GM18870 (cell line): ENCODE measurements at regions not wholly inside any gene's neighbourhood (a gene's known extent, or its start where the extent isn't known, plus 50 kb on each side); places are given as distances from the start of the nearest gene placed in this dataset.
"Not testable (repeated sequence)": the region's sequence is repeated elsewhere in the genome, so short reads cannot be mapped to it uniquely, and the experiment has no call there.

Experiments
- ATAC-seq: cut with Tn5 transposase; IDR thresholded peaks from one replicate; pipeline ENCODE4 v1.9.1; 2021; ENCODE audit warnings: moderate library complexity; ENCODE audit not compliant: unreplicated experiment

DNA sequence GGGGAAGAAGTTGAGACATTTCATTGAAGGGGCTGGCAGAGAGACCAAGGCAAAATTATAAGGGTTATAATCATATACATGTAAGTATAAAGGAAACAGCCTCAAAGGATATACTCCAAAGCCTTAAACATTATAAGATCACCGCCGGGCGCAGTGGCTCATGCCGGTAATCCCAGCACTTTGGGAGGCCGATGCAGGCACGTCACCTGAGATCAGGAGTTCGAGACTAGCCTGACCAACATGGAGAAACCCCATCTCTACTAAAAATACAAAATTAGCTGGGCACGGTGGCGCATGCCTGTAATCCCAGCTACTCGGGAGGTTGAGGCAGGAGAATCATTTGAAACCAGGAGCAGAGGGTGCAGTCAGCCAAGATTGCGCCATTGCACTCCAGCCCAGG lies 1227.0 kb upstream of the NRXN1 start:
- ATAC-seq, result not testable (repeated sequence)

DNA sequence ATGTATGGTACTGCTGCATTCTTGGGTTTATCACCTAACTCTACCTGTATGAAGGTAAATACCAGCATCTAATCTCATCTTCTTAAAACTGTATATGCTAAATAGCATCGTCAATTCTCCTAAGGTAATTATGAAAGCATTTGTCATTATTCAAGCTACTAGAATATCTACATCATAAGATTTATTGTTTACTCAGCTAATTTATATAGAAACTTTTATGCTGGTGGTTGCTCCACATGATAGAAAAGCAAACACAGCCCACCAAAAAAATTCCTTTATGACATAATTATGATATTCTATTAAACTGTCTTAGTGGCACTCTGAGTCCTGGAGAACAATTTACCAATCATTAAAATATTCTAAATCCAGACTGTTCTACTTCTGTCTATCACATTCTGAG lies 1226.1 kb upstream of the NRXN1 start:
- no peak for ATAC-seq

DNA sequence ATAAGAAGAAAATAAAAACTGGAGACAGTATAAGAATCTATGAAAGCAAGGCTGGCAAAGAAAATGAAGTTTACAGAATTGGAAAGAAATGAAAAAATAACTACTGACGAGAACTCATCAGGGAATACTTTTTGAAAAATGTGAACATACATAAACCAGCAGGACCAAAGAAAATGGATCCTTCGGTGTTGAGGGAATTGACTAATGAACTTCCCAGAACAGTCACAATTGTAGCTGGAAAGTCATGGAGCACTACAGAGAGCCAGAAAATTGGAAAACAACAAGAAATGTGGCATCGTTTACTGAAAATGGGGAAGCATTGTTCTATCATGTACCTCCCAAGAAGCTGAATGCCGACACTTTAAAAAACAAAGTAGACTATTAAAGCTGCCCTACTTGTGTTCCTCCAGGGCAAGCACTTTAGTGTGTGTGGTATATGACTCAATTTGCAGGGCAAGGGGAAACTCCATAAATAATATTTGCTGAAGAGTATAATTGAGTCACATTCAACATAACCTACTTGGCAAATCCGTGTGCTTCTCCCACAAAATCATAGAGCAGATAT lies 1221.6 kb upstream of the NRXN1 start:
- ATAC-seq, result no peak

DNA sequence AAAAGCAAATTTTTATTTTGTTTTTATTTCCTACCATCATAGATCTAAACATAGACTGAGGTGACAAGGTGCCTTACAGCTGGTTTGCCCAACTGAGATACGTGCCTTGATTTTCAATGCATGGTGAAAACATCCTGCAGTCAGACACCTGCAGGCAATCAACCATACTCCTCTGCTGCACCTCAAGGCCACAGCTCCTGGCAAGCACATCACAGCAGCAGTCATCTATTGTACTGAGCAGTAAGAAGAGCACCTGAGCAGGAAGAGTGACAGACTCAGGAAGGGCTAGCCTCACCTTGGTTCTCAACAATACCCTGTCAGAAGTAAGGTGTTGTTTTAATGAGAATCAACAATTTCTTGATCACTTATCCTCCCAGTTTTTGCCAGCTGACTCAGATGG lies 1206.8 kb upstream of the NRXN1 start:
- no peak for ATAC-seq

DNA sequence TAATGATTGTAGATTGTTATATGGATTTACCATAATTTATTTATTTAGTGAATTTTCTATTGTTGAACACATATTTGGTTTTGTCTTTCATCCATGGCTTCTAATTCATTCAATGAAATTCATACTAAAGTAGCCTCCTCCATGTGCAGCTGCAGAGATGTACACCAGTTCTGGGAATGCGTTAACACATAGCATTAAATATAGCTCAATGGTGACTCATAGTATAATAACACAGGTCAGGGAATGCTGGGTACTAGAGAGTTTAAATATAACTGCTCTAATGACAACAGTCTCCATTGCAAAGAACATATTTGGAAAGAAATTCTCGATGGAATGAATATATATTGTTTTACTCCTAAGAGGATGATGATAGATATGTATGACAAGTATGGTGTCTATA lies 1190.2 kb upstream of the NRXN1 start:
- ATAC-seq, result no peak

DNA sequence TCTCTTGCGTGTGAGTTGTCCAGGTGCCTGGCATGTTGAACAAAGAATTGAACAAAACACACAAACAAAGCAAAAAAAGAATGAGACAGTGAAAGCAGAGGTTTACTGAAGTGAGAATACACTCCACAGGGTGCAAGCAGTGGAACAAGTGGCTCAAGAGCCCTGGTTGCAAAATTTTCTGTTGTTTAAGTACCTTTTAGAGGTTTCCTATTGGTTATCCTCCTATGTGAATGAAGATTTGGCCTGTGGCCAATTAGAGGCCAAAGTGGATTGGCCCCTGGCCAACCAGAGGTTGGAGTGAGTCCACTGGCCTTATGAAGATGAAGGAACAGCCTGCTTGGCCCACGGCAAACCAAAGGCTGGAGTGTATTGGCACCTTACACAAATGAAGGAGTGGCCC lies 1188.5 kb upstream of the NRXN1 start:
- ATAC-seq, result no peak

DNA sequence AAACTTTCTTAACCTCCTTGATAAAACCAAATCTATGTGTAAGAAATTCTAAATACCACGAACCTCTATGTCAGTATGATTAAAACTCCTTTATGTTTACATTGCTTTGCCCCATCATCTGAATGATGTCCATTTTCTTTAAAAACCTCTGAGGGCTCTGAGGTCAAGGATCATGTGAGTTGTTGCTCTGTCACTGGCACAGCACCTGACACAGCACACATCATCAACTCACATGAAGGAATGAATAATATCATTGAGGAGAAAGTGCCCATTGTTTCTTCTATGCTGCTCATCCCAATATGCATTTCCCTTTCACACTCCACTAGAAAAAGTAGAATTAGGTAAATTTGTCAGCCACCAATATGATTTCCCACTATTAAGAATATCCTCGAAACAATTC lies 1178.7 kb upstream of the NRXN1 start:
- no peak for ATAC-seq

DNA sequence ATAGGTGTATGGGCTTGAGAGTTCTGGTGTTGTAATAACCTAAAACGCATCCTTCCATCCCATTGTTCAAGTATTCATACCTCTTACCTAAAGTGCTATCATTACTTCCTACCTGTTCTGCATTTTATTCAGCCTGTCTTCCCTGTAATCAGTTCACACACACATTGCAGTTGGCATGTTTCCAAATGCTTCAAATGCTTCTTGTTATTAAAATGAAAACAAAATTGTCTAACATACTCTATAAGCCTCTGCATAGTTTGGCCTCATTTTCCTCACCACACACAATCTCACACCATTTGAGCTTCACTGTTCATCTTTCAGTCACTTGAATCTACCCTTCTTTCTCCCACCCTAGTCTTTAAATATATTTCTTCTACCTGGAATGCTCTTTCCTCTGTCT lies 1178.2 kb upstream of the NRXN1 start:
- ATAC-seq, result no peak

DNA sequence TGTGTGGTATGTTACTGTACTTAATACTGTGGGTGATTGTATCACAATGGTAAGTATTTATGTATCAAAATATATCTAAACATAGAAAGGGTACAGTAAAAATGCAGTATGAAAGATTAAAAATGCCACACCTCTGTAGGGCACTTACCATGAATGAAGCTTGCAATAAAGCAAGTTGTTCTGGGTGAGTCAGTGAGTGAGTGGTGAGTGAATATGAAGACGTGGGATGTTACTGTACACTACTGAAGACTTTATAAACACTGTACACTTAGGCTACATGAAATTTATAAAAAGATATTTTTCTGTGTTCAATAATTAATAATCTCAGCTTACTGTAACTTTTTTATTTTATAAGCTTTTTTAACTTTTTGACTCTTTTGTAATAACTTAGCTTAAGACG lies 1162.4 kb upstream of the NRXN1 start:
- no peak for ATAC-seq

DNA sequence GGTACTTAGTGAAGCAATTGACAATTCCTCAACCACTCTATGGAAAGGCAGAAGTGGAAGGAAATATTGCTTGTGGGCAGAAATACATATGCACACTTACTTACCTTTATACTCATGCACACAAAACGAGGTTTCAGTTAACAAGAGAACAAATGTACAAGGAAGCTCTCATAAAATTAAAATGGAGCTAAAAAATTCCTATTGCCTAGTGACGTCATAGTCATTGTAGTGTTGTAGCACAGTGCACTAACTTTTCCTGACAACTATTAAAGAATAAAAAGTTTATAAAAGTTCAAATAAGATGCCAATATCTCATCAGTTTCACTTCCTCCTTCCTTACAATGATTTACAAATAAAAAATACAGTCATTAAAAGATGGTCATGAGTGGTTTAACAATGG lies 1161.9 kb upstream of the NRXN1 start:
- ATAC-seq, result no peak

DNA sequence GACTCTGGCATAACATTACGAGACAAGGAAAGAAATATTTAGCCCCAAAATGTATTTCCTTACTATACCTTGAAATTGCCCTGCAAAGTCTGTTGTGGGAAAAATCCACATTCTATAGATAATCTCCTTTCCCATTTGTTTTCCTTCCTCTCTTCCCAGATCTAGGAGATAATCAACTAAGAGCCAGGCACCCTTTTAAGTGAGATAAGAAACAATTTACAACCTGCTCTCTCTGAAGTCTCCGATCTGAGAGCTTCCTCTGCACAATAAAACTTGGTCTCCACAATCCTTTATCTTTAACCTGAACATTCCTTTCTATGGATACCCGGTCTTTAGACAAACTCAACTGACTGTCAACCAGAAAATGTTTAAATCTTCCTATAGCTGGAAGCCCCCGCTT lies 1160.7 kb upstream of the NRXN1 start:
- ATAC-seq, result no peak

DNA sequence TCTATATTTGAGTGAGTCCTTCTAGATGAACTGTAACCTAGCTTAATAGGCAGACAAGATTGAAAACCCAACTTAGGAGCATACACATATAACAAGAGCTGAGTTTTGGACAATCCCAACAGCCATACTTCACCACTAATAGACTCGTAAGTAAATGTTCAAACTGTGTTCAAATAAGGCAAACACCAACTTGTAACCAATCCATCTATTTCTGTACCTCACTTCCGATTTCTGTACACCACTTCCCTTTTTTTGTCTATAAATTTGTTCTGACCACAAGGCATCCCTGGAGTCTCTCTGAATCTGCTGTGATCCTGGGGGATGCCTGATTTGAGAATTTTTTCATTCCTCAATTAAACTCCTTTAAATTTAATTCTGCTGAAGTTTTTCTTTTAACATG lies 1149.1 kb upstream of the NRXN1 start:
- no peak for ATAC-seq

DNA sequence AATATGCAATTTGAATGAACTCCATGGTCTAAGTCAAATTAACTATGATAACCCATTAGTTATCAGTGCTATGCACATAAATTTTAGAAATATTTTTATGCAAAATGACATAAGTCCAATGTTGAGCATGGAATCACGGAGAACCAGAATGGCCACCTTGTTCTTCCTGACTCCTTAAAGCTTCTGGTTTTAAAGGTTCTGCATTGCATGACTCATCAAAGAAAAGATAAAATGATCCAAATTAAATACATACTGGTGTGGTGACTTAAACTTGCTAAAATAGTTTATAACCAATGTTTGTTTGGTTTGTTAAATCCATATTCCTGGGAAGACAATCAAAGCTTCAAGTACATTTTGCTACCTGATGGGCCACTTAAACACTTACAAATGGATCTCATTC lies 1146.9 kb upstream of the NRXN1 start:
- no peak for ATAC-seq

DNA sequence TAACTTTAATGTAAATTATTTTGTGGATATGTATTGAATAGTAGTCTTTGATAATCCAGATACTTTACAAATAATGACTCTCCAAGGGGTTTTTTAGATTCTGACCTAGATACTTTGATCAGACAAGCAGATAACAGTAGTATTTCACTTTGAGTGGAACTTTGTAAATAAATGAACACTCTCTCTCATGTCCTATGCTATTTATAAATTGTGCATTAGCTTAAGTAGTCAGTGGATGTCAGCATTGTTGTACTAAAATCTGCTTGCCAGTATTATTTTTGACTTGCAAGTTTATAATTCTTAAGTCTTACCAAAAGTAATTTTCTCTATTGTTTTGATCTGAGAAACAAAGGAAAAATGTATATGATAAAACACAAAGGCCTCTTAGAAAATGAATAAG lies 1113.1 kb upstream of the NRXN1 start:
- ATAC-seq, result no peak

DNA sequence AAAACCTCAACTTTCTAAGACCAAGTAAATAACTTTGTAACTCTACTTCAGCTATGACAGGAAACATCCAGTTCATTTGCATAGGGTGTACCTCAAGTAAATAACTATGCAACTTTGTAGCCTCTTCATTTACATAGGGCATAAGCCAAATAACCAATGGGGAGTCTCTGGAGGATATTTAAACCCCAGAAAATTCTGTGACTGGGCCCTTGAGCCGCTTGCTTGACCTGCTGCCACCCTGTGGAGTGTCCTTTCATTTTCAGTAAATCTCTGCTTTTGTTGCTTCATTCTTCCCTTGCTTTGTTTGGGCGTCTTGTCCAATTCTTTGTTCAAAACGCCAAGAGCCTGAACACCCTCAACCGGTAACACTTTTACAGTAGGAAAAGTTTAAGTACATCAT lies 1112.7 kb upstream of the NRXN1 start:
- ATAC-seq, result no peak

DNA sequence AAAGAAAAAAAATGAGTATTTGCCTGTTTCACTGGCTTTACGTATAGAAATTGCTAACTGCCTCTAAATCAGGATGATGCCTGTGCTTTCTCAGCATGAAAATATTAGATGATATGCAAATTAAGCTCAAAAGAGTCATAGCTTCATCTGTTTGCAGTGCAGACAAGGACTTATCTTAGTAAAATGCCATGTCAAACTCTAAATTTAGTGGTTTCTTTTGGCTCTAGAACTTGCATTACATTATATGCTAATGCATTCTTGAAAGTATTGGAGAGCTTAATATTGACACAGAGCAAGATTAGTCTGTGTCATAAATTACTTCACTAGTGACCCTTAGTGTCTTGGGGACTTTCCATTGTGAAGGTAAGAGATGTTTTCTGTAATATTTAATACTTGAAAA lies 1109.1 kb upstream of the NRXN1 start:
- no peak for ATAC-seq

DNA sequence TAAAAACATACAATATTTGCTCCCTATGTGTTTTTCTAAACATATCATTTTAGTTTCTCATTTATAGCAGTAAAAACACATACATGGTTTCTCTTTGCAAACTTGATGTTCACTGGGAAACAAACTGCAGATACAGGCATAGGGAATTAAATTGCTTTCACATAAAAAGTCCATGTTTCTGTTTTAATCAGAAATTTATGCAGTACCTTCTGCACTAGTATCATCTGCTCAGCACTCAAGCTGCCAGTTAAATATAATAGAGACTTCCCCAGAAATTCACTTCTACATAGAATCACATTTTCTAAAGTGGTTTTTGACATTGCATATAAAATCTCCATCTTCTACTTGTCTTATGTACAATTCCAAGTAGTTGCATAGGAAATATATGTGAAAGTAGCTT lies 1107.3 kb upstream of the NRXN1 start:
- ATAC-seq, result no peak

DNA sequence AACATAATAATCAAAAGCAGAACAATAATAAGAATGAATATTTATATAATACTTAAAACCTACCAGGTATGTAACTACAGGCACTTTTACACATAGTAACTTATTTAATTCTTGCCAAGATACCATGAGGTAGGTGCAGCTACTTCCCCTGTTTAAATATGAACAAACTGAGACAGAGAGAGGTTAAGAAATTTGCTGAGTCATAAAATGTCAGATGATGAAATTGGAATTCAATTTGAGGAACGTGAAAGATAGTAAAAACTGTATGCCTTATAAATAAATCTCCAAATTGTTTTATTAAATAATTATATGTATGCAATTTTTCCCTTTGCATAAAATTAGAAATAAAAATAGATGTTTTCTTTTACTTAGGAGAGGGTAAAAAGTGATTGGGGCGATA lies 1103.3 kb upstream of the NRXN1 start:
- ATAC-seq, result no peak

DNA sequence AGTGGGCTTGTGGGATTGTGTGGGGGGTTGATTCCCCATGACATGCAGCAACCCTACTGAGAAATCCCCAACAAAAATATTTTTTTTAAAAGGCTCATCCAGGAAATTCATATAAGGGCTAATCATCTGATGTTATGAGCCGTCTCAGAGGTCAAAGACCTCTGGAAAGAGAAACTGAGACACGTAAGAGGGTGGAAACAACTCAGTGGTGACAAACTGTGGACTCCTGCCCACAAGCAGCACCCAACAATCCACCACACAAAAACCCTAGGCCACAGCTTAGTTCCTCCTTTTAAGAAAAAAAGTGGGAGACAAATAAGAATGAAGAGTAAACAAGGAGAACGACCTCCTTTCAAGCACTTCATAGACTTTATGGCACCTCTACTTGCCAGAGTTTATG lies 1096.1 kb upstream of the NRXN1 start:
- no peak for ATAC-seq

DNA sequence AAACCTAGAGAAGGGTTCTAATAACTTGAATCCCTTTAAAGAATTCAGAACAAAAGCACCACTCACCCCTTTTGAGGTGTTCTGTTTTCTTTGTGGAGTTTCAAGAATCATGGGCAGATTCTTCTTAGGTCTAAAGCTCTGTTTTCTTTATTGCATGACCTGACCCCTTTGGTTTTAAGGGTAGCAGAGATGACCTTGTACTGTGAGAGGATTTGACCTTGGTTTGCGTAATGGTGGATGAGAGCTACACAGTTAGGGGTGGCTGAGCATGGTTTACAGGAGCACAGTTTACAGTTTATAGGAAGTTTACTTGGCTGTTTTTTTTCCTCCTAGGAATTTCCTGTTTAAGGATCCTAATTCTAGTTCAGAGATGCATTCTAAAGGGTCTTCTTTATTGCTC lies 1095.6 kb upstream of the NRXN1 start:
- no peak for ATAC-seq

DNA sequence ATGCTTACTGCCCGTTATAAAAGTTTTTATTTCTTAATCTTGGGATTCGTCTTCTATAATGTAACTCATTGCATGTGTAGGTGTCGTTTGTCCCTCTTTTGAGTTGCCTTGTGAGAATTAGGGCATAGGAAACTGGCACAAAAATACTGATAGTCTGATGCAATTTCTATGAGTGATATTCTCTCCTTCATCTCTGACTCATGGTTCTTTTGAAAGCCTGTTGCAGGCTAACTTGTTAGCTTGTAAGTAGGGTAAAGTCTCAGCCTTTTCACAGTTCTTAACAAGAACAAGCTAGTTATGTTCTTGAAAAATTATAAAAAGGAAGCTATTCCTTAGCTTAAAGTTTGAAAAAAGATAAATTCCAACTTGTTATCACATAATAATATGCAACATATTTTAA lies 1085.4 kb upstream of the NRXN1 start:
- no peak for ATAC-seq

DNA sequence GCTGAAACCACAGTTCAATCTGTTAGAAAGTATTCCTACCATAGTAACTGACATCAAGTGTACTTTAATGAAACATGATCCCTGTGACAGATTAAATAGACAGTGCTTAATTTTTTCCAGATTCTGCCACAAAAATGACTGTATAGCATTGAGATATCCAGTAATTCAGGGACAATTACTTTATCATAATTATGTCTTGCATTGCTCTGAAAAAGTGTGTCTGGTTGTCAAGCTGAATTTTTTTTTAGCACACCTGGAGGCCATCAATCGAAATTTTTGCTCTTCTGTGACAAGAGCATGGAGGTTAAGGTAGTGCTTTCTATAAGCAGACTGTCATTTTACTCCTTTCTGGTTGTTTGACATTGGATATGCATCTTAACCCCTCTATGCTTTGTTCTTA lies 1083.8 kb upstream of the NRXN1 start:
- no peak for ATAC-seq

DNA sequence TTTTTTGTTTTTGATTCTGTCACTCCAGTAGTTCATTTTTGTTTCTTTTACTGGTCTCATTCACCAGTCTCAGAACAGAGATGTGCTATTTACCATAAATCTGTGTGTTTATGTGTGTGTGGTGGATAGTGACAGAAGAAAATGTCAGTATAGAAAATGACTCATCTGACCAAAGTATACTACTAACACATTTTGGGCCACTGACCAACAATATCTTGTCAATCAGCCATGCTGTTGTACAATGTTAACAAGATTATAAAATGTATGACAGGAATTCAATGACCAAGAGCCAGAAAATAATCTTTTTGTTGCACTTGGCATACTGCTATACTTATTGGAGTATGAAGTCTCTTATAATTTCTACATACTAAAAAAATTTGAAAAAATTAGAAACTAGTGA lies 1081.4 kb upstream of the NRXN1 start:
- no peak for ATAC-seq

DNA sequence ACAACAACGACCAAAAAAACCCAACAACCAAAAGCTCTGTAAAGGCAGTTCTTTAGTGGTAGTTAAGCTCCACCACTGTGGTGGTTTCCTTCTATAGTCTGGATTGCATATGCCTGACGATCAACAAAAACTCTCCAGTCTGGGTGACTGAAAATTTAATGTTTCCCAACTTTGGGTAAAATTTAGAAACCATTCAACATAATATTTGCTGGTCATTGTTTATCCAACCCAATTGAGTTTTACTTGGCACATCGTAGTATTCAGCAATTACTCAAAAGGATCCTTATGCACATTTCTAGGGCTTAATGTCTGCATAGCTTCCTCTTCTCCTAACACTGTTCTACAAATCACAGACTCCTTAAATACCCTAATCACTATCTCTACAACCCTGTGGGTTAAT lies 1080.2 kb upstream of the NRXN1 start:
- no peak for ATAC-seq
